K562 (cell line): ENCODE measurements at regions not wholly inside any gene's neighbourhood (a gene's known extent, or its start where the extent isn't known, plus 50 kb on each side); places are given as distances from the start of the nearest gene placed in this dataset.

Source experiments
- CHCHD3 ChIP-seq: fragments of 250-450 bp; sonication (Bioruptor Pico); IDR thresholded peaks from 2 replicates; pipeline ENCODE4 v2.1.2; 2022; ENCODE audit warnings: mild to moderate bottlenecking
- CXXC5 ChIP-seq: fragments of 250-450 bp; sonication (Bioruptor Pico); IDR thresholded peaks from 2 replicates; pipeline ENCODE4 v1.8.0; 2022; ENCODE audit warnings: inconsistent platforms, mild to moderate bottlenecking, moderate library complexity
- EWSR1 ChIP-seq: fragments of 450-650 bp; IDR thresholded peaks from 2 replicates; pipeline ENCODE4 v1.6.1; 2018; ENCODE audit warnings: borderline replicate concordance, mild to moderate bottlenecking, low read depth, moderate library complexity; ENCODE audit not compliant: partially characterized antibody
- NFIX ChIP-seq: fragments of 250-450 bp; sonication (Bioruptor Pico); IDR thresholded peaks from 2 replicates; pipeline ENCODE4 v1.4.0; 2020; ENCODE audit warnings: low read depth, mild to moderate bottlenecking, moderate library complexity
- WHSC1 ChIP-seq: IDR thresholded peaks from one replicate; pipeline ENCODE4 v1.6.1; 2012; ENCODE audit warnings: low read length, control low read depth, inconsistent platforms
- ZNF583 ChIP-seq: fragments of 250-450 bp; sonication (Bioruptor Pico); IDR thresholded peaks from 2 replicates; pipeline ENCODE4 v1.4.0; 2020
- TF ChIP-seq, protein P1 (sequence below), 2 experiments: fragments of 450-650 bp in 1 of 2; sonication (generic) in 1 of 2; formaldehyde crosslinking in 1 of 2; IDR thresholded peaks in 1 of 2; conservative IDR thresholded peaks in 1 of 2; 2 replicates each; pipeline versions ENCODE4 v1.6.1 to v1.8.1; 2016 to 2023; ENCODE audit warnings: mild to moderate bottlenecking in 2 of 2, moderate library complexity in 2 of 2, inconsistent platforms in 1 of 2, missing genetic modification reagents in 1 of 2
- TF ChIP-seq, protein P2 (sequence below): fragments of 250-450 bp; sonication (Bioruptor Pico); IDR thresholded peaks from 2 replicates; pipeline ENCODE4 v1.8.0; 2021; ENCODE audit warnings: moderate library complexity, mild to moderate bottlenecking, inconsistent platforms
- TF ChIP-seq, protein P3 (sequence below), 2 experiments: fragments of 450-650 bp; formaldehyde crosslinking in 1 of 2; IDR thresholded peaks; 2 replicates each; pipeline versions ENCODE4 v1.4.0 to v1.6.1; 2014 to 2020; ENCODE audit warnings: mild to moderate bottlenecking in 2 of 2, borderline replicate concordance in 1 of 2, low read depth in 1 of 2
- TF ChIP-seq, protein P4 (sequence below), 3 experiments: IDR thresholded peaks in 2 of 3; conservative IDR thresholded peaks in 1 of 3; 2 replicates each; pipeline ENCODE4 v1.5.1; 2011 to 2012; ENCODE audit warnings: low read length in 3 of 3, mild to moderate bottlenecking in 3 of 3, control low read depth in 2 of 3, improper control_type of control experiment in 1 of 3, inconsistent platforms in 1 of 3, low read depth in 1 of 3, mixed read lengths in 1 of 3, moderate library complexity in 1 of 3; ENCODE audit not compliant: insufficient read depth in 2 of 3
- TF ChIP-seq, protein P5 (sequence below): fragments of 200-800 bp; sonication (Bioruptor generic); IDR thresholded peaks from 2 replicates; pipeline ENCODE4 v1.6.1; 2017; ENCODE audit warnings: missing genetic modification characterization, missing compliant biosample characterization
- TF ChIP-seq, protein P6 (sequence below): IDR thresholded peaks from 2 replicates; pipeline ENCODE4 v1.6.1; 2016; ENCODE audit warnings: missing genetic modification characterization, missing compliant biosample characterization

DNA sequence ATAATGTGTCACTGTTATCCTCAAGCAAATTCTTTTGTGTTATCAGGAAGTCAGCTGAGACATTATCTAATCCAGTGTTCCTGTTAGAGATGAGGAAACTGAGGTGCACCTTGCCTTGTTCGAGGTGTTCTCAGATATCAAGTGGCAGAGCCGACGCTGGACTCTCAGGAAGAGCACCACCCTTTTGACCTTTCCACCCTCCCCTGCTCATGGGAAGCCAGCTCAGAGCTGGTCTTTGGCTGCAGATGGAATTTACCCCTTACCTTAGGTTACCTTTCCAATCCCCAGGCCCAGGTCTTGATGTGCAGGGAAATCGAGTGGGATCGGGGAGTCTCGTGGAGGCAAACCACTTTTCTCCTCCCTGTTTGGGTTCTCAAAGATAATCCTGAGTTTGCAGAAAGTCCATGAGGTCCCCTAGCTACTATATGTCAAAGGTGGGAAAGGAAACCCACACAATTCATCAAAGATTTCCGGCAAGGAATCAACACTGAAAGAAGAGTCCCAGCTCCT lies 62.9 kb upstream of the PIM1 start (continued):
- TF ChIP-seq, protein P1, sequence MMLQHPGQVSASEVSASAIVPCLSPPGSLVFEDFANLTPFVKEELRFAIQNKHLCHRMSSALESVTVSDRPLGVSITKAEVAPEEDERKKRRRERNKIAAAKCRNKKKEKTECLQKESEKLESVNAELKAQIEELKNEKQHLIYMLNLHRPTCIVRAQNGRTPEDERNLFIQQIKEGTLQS (IDR thresholded peaks at IDR 0.05), result no peak
- TF ChIP-seq, protein P1 (CRISPR knock-in tag; conservative IDR thresholded peaks at IDR 0.05), result no peak
- peak; percentile 49; the same call in 1 of the 2 replicates for TF ChIP-seq ZNF583
- TF ChIP-seq, protein P2, sequence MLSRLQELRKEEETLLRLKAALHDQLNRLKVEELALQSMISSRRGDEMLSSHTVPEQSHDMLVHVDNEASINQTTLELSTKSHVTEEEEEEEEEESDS (CRISPR knock-in tag), result no peak
- no peak for TF ChIP-seq NFIX (CRISPR knock-in tag)
- peak; percentile 45 for TF ChIP-seq CXXC5 (CRISPR knock-in tag)
- peak; percentile 86 for TF ChIP-seq WHSC1
- TF ChIP-seq, protein P3, sequence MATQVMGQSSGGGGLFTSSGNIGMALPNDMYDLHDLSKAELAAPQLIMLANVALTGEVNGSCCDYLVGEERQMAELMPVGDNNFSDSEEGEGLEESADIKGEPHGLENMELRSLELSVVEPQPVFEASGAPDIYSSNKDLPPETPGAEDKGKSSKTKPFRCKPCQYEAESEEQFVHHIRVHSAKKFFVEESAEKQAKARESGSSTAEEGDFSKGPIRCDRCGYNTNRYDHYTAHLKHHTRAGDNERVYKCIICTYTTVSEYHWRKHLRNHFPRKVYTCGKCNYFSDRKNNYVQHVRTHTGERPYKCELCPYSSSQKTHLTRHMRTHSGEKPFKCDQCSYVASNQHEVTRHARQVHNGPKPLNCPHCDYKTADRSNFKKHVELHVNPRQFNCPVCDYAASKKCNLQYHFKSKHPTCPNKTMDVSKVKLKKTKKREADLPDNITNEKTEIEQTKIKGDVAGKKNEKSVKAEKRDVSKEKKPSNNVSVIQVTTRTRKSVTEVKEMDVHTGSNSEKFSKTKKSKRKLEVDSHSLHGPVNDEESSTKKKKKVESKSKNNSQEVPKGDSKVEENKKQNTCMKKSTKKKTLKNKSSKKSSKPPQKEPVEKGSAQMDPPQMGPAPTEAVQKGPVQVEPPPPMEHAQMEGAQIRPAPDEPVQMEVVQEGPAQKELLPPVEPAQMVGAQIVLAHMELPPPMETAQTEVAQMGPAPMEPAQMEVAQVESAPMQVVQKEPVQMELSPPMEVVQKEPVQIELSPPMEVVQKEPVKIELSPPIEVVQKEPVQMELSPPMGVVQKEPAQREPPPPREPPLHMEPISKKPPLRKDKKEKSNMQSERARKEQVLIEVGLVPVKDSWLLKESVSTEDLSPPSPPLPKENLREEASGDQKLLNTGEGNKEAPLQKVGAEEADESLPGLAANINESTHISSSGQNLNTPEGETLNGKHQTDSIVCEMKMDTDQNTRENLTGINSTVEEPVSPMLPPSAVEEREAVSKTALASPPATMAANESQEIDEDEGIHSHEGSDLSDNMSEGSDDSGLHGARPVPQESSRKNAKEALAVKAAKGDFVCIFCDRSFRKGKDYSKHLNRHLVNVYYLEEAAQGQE (IDR thresholded peaks at IDR 0.05; ENCODE audit: borderline replicate concordance), result no peak
- TF ChIP-seq, protein P3 (CRISPR knock-in tag; IDR thresholded peaks at IDR 0.05; ENCODE audit: low read depth), result no peak
- TF ChIP-seq EWSR1, result no peak
- TF ChIP-seq, protein P4, sequence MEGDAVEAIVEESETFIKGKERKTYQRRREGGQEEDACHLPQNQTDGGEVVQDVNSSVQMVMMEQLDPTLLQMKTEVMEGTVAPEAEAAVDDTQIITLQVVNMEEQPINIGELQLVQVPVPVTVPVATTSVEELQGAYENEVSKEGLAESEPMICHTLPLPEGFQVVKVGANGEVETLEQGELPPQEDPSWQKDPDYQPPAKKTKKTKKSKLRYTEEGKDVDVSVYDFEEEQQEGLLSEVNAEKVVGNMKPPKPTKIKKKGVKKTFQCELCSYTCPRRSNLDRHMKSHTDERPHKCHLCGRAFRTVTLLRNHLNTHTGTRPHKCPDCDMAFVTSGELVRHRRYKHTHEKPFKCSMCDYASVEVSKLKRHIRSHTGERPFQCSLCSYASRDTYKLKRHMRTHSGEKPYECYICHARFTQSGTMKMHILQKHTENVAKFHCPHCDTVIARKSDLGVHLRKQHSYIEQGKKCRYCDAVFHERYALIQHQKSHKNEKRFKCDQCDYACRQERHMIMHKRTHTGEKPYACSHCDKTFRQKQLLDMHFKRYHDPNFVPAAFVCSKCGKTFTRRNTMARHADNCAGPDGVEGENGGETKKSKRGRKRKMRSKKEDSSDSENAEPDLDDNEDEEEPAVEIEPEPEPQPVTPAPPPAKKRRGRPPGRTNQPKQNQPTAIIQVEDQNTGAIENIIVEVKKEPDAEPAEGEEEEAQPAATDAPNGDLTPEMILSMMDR (IDR thresholded peaks at IDR 0.05 in 2 of 3, conservative IDR thresholded peaks at IDR 0.05 in 1 of 3; ENCODE audit: insufficient read depth in 2 of 3, low read depth in 1 of 3, low read length in 3 of 3), result no peak
- TF ChIP-seq CHCHD3 (CRISPR knock-in tag), result no peak
- TF ChIP-seq, protein P5, sequence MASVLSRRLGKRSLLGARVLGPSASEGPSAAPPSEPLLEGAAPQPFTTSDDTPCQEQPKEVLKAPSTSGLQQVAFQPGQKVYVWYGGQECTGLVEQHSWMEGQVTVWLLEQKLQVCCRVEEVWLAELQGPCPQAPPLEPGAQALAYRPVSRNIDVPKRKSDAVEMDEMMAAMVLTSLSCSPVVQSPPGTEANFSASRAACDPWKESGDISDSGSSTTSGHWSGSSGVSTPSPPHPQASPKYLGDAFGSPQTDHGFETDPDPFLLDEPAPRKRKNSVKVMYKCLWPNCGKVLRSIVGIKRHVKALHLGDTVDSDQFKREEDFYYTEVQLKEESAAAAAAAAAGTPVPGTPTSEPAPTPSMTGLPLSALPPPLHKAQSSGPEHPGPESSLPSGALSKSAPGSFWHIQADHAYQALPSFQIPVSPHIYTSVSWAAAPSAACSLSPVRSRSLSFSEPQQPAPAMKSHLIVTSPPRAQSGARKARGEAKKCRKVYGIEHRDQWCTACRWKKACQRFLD (CRISPR knock-in tag), result no peak
- TF ChIP-seq, protein P6, sequence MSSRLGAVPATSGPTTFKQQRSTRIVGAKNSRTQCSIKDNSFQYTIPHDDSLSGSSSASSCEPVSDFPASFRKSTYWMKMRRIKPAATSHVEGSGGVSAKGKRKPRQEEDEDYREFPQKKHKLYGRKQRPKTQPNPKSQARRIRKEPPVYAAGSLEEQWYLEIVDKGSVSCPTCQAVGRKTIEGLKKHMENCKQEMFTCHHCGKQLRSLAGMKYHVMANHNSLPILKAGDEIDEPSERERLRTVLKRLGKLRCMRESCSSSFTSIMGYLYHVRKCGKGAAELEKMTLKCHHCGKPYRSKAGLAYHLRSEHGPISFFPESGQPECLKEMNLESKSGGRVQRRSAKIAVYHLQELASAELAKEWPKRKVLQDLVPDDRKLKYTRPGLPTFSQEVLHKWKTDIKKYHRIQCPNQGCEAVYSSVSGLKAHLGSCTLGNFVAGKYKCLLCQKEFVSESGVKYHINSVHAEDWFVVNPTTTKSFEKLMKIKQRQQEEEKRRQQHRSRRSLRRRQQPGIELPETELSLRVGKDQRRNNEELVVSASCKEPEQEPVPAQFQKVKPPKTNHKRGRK (tag), result no peak
